Adrenal gland (tissue), 5 donors: ENCODE measurements at regions not wholly inside any gene's neighbourhood (a gene's known extent, or its start where the extent isn't known, plus 50 kb on each side); places are given as distances from the start of the nearest gene placed in this dataset.

Source experiments
- POLR2A ChIP-seq, 2 donors: fragments of 450-650 bp; IDR thresholded peaks; one replicate each; pipeline ENCODE4 v1.6.1; 2017; ENCODE audit warnings: antibody characterized with exemption in 2 of 2, mild to moderate bottlenecking in 2 of 2, moderate library complexity in 1 of 2
- TF ChIP-seq, protein P1 (sequence below), 6 experiments: fragments of 450-650 bp in 4 of 6; fragments of 200-600 bp in 2 of 6; sonication (generic) in 1 of 6; IDR thresholded peaks; 1 replicate in 5 of 6; 2 replicates in 1 of 6; pipeline versions ENCODE4 v1.5.1 to v1.8.0; 2016 to 2021; ENCODE audit warnings: antibody characterized with exemption in 6 of 6, mild to moderate bottlenecking in 2 of 6, moderate library complexity in 1 of 6
- donor health status: DM: no; HTN: no; CAD: no.

DNA sequence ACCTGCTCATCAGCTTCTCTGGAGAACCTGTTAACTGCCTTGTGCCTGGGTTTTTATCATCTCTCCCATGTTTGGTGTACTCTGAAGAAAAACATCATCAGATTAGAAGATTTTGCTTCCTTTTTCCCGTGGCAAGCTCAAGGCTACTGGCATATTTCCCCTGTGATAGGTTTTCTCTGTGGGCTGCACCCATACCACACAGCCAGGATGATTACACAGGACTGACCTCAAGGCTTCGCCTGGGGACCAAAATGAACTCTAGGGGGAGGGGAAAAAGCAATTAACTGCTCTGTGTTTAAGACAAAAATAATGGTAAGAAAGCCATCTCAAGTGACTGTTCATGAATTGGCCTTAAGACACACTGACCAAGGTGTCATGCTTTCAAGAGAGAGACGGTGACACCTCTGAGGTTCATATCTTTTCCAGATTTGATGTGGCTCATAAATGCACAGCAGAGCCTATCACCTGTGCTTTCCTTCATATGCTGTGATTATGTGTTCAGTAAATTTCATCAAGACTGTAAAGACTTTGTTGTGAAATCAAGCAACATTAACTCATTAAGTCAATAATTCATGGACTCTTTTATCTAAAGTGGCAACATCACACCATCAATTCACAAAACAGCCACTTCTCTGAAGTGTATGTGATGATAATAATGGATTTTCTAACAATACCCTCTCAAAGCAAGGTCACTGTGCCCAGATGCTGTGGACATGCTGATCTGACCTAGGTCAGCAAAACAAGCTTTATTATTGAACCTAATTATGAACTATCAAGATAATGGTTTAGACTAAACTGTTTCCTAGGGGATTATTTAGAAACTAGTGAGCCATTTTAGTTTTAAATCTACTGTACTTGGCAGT, 427.9 kb downstream of the WDR72 start:
- TF ChIP-seq, protein P1, sequence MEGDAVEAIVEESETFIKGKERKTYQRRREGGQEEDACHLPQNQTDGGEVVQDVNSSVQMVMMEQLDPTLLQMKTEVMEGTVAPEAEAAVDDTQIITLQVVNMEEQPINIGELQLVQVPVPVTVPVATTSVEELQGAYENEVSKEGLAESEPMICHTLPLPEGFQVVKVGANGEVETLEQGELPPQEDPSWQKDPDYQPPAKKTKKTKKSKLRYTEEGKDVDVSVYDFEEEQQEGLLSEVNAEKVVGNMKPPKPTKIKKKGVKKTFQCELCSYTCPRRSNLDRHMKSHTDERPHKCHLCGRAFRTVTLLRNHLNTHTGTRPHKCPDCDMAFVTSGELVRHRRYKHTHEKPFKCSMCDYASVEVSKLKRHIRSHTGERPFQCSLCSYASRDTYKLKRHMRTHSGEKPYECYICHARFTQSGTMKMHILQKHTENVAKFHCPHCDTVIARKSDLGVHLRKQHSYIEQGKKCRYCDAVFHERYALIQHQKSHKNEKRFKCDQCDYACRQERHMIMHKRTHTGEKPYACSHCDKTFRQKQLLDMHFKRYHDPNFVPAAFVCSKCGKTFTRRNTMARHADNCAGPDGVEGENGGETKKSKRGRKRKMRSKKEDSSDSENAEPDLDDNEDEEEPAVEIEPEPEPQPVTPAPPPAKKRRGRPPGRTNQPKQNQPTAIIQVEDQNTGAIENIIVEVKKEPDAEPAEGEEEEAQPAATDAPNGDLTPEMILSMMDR (IDR thresholded peaks at IDR 0.05): no peak
- no peak for TF ChIP-seq POLR2A (IDR thresholded peaks at IDR 0.05)
